ENCODE measurements at regions not wholly inside any gene's neighbourhood (a gene's known extent, or its start where the extent isn't known, plus 50 kb on each side); places are given as distances from the start of the nearest gene placed in this dataset.

- no peak for ATAC-seq (ENCODE audit: low read depth)
- H3K4me1 Mint-ChIP-seq, result no peaks in the 10 kb centered on the region
Observed at GRCh38 chr6:74283532-74283931, 587.5 kb downstream of the CD109 start.

GRCh38 chr6:74282143-74282689, 586.2 kb downstream of the CD109 start:
- Histone ChIP-seq H3K27me3 (replicated peaks in 1 of 4; ENCODE audit: control extremely low read depth in 1 of 4, control insufficient read depth in 3 of 4, insufficient read depth in 4 of 4, low read length in 3 of 4) (no peaks in the 10 kb centered on the region), H4K20me1 (ENCODE audit: control insufficient read depth, insufficient read depth, low read length, poor library complexity, severe bottlenecking) (no peaks in the 10 kb centered on the region), H3K4me3 (ENCODE audit: control extremely low read depth in 1 of 5, extremely low read depth in 1 of 5, insufficient read depth in 1 of 5, low read depth in 2 of 5, low read length in 4 of 5) (no peak overlapping the region), H3K27ac (ENCODE audit: low read length in 2 of 2) (no peak overlapping the region), H3K4me1 (ENCODE audit: control insufficient read depth in 2 of 2, insufficient read depth in 2 of 2, low read length in 2 of 2) (no peaks in the 10 kb centered on the region), H3K9me3 (ENCODE audit: control extremely low read depth in 1 of 3, control insufficient read depth in 2 of 3, insufficient read depth in 1 of 3, low read length in 2 of 3) (no peaks in the 10 kb centered on the region), H3K4me2 (replicated peaks; ENCODE audit: low read depth, low read length, poor library complexity, severe bottlenecking) (no peak overlapping the region), H3K79me2 (ENCODE audit: control insufficient read depth, insufficient read depth, low read length) (no peaks in the 10 kb centered on the region), H3K9ac (ENCODE audit: low read length) (no peak overlapping the region), H2AFZ (ENCODE audit: insufficient read depth, low read depth, low read length, poor library complexity, severe bottlenecking) (no peak overlapping the region), H3K36me3 (replicated peaks in 1 of 2; ENCODE audit: control extremely low read depth in 1 of 2, control insufficient read depth in 1 of 2, extremely low read depth in 1 of 2, insufficient read depth in 2 of 2, low read length in 1 of 2) (no peaks in the 10 kb centered on the region)
- H3K27me3 Mint-ChIP-seq, result no peaks in the 10 kb centered on the region
- 97% methylated on average over 10 of the region's 13 CpGs for WGBS (ENCODE audit: insufficient coverage)
- DNase-seq (no peak), ATAC-seq (ENCODE audit: low read depth) (no peak)
- no peaks in the 10 kb centered on the region for H3K4me1 Mint-ChIP-seq
- ChIA-PET CTCF (no interaction called here), POLR2A (no interaction called here)
- H3K9me3 Mint-ChIP-seq (ENCODE audit: insufficient read depth), result no peaks in the 10 kb centered on the region
- TF ChIP-seq EZH2 (IDR thresholded peaks at IDR 0.05; ENCODE audit: borderline replicate concordance, insufficient read depth, low read depth, low read length, poor library complexity, severe bottlenecking) (no peak), CTCF (IDR thresholded peaks at IDR 0.05) (no peak)
- intact Hi-C loops (cut with micrococcal nuclease), result no loop called here
- H3K4me3 Mint-ChIP-seq, result no peak overlapping the region
- H3K27ac Mint-ChIP-seq, result no peak overlapping the region

More at GRCh38 chr6:74283532-74283931, 587.5 kb downstream of the CD109 start:
- H3K4me3 Mint-ChIP-seq, result no peak overlapping the region
- H3K9me3 Mint-ChIP-seq (ENCODE audit: insufficient read depth), result no peaks in the 10 kb centered on the region
- intact Hi-C loops (cut with micrococcal nuclease), result no loop called here
- Histone ChIP-seq H3K4me1 (ENCODE audit: control insufficient read depth in 2 of 2, insufficient read depth in 2 of 2, low read length in 2 of 2) (no peaks in the 10 kb centered on the region), H3K9ac (ENCODE audit: low read length) (no peak overlapping the region), H3K36me3 (replicated peaks in 1 of 2; ENCODE audit: control extremely low read depth in 1 of 2, control insufficient read depth in 1 of 2, extremely low read depth in 1 of 2, insufficient read depth in 2 of 2, low read length in 1 of 2) (no peaks in the 10 kb centered on the region), H3K9me3 (ENCODE audit: control extremely low read depth in 1 of 3, control insufficient read depth in 2 of 3, insufficient read depth in 1 of 3, low read length in 2 of 3) (no peaks in the 10 kb centered on the region), H3K27ac (ENCODE audit: low read length in 2 of 2) (no peak overlapping the region), H3K79me2 (ENCODE audit: control insufficient read depth, insufficient read depth, low read length) (no peaks in the 10 kb centered on the region), H3K4me3 (ENCODE audit: control extremely low read depth in 1 of 5, extremely low read depth in 1 of 5, insufficient read depth in 1 of 5, low read depth in 2 of 5, low read length in 4 of 5) (no peak overlapping the region), H3K27me3 (replicated peaks in 1 of 4; ENCODE audit: control extremely low read depth in 1 of 4, control insufficient read depth in 3 of 4, insufficient read depth in 4 of 4, low read length in 3 of 4) (no peaks in the 10 kb centered on the region), H3K4me2 (replicated peaks; ENCODE audit: low read depth, low read length, poor library complexity, severe bottlenecking) (no peak overlapping the region), H4K20me1 (ENCODE audit: control insufficient read depth, insufficient read depth, low read length, poor library complexity, severe bottlenecking) (no peaks in the 10 kb centered on the region), H2AFZ (ENCODE audit: insufficient read depth, low read depth, low read length, poor library complexity, severe bottlenecking) (no peak overlapping the region)
- POLR2A ChIA-PET, result no interaction called here
- H3K27me3 Mint-ChIP-seq, result no peaks in the 10 kb centered on the region
- 25% methylated on average over 1 of the region's 3 CpGs for WGBS (ENCODE audit: insufficient coverage)
- TF ChIP-seq EZH2 (IDR thresholded peaks at IDR 0.05; ENCODE audit: borderline replicate concordance, insufficient read depth, low read depth, low read length, poor library complexity, severe bottlenecking), result no peak
- TF ChIP-seq CTCF (IDR thresholded peaks at IDR 0.05), result no peak
- CTCF ChIA-PET, result no interaction called here
- H3K27ac Mint-ChIP-seq, result no peak overlapping the region
- no peak for DNase-seq
